Heart left ventricle (tissue), 13 donors: ENCODE measurements at regions not wholly inside any gene's neighbourhood (a gene's known extent, or its start where the extent isn't known, plus 50 kb on each side); places are given as distances from the start of the nearest gene placed in this dataset.

ENCODE experiments used
- CTCF ChIP-seq, 12 donors: fragments of 200-600 bp; sonication (generic) in 4 of 12; IDR thresholded peaks; one replicate each; pipeline versions ENCODE4 v1.5.0 to v1.8.0; 2018 to 2022; ENCODE audit warnings: antibody characterized with exemption in 12 of 12, mild to moderate bottlenecking in 5 of 12
- POLR2A ChIP-seq, 2 donors: fragments of 450-650 bp; IDR thresholded peaks; one replicate each; pipeline ENCODE4 v1.6.1; 2017; ENCODE audit warnings: antibody characterized with exemption in 2 of 2, mild to moderate bottlenecking in 2 of 2, moderate library complexity in 2 of 2
- donor health status: ischemic (EF 13 %, LVEDD 7.1; RV severe dilation, severe dysfunction).
- donor health status: DM: no; HTN: yes; CAD: no.
- donor health status: DM: no; HTN: no; CAD: no.
- donor health status: ischemic (EF 25% LVEDD 6.9; RV normal size, moderate dysfunction).
- donor health status: ischemic (EF 25% LVEDD 5.7; RV mildly dilated, moderate dysfunction).
- donor health status: ischemic (EF 35%, LVEDD 5.7; RV mildly dilated, moderate dysfunction).
- donor health status: nonischemic (EF 11% LVEDD 7.7; RV severe dilation, severe dysfunction).
- donor health status: DM: yes; HTN: yes; CAD: no.
- donor health status: PGD.
- donor health status: ischemic (EF 29% LVEDD 5.4; RV normal size, mild dysfunction).
- donor health status: nonischemic (EF 23%, LVEDD 6.1; RV moderate dilation, normal function).

- no peak for TF ChIP-seq CTCF (IDR thresholded peaks at IDR 0.05)
- no peak for TF ChIP-seq POLR2A (IDR thresholded peaks at IDR 0.05)
Observed at GRCh38 chr4:123651536-123652180, 255.1 kb downstream of the SPRY1 start.
